ENCODE measurements at regions not wholly inside any gene's neighbourhood (a gene's known extent, or its start where the extent isn't known, plus 50 kb on each side); places are given as distances from the start of the nearest gene placed in this dataset.
A peak's percentile ranks its signal among the peaks of the same experiment; 100 is the strongest.
"Not testable (repeated sequence)": the region's sequence is repeated elsewhere in the genome, so short reads cannot be mapped to it uniquely, and the experiment has no call there.

GRCh38 chr2:186410802-186411201 is 75.3 kb upstream of the ZC3H15 start:
- no peak for DNase-seq (ENCODE audit: low spot score)
- no peaks in the 10 kb centered on the region for H3K9me3 ChIP-seq
- no peak overlapping the region for H3K4me3 ChIP-seq
- TF ChIP-seq, protein P1, sequence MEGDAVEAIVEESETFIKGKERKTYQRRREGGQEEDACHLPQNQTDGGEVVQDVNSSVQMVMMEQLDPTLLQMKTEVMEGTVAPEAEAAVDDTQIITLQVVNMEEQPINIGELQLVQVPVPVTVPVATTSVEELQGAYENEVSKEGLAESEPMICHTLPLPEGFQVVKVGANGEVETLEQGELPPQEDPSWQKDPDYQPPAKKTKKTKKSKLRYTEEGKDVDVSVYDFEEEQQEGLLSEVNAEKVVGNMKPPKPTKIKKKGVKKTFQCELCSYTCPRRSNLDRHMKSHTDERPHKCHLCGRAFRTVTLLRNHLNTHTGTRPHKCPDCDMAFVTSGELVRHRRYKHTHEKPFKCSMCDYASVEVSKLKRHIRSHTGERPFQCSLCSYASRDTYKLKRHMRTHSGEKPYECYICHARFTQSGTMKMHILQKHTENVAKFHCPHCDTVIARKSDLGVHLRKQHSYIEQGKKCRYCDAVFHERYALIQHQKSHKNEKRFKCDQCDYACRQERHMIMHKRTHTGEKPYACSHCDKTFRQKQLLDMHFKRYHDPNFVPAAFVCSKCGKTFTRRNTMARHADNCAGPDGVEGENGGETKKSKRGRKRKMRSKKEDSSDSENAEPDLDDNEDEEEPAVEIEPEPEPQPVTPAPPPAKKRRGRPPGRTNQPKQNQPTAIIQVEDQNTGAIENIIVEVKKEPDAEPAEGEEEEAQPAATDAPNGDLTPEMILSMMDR (IDR thresholded peaks at IDR 0.05) = no peak
- H3K27me3 ChIP-seq = no peaks in the 10 kb centered on the region
- H3K36me3 ChIP-seq = no peaks in the 10 kb centered on the region
- no peaks in the 10 kb centered on the region for H3K4me1 ChIP-seq
- H3K27ac ChIP-seq = no peak overlapping the region

- no peaks in the 10 kb centered on the region for H3K9me3 ChIP-seq
- no peaks in the 10 kb centered on the region for H3K4me1 ChIP-seq
- no peaks in the 10 kb centered on the region for H3K36me3 ChIP-seq
- TF ChIP-seq, protein P1 (IDR thresholded peaks at IDR 0.05) = no peak
- peak; percentile 75 for DNase-seq (ENCODE audit: low spot score)
- no peak overlapping the region for H3K4me3 ChIP-seq
- H3K27me3 ChIP-seq = no peaks in the 10 kb centered on the region
- H3K27ac ChIP-seq = no peak overlapping the region
Observed at GRCh38 chr2:186422226-186422625, 63.8 kb upstream of the ZC3H15 start.

DNA sequence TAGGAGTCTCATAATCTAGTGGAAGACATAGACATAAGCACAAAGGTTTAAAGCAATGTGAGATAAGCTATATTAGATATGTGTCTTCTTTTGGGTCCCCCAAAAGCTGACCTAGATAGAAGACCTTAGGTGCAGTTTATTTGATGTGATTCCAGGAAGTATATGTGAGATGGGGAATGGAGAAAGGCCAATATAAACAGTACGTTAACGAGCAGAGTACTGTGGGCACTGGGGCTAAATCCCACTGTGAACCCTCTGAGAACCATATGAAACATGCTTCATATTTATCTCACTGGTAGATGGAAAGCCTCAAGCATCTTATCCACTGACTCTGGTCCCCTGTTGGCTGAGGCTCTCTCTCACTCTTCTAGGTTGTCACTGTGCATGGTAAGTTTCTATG is 62.6 kb upstream of the ZC3H15 start:
- no peaks in the 10 kb centered on the region for H3K9me3 ChIP-seq
- no peaks in the 10 kb centered on the region for H3K27me3 ChIP-seq
- no peaks in the 10 kb centered on the region for H3K4me1 ChIP-seq
- H3K4me3 ChIP-seq = no peak overlapping the region
- H3K27ac ChIP-seq = no peak overlapping the region
- no peaks in the 10 kb centered on the region for H3K36me3 ChIP-seq
- no peak for DNase-seq (ENCODE audit: low spot score)
- TF ChIP-seq, protein P1 (IDR thresholded peaks at IDR 0.05) = no peak

DNA sequence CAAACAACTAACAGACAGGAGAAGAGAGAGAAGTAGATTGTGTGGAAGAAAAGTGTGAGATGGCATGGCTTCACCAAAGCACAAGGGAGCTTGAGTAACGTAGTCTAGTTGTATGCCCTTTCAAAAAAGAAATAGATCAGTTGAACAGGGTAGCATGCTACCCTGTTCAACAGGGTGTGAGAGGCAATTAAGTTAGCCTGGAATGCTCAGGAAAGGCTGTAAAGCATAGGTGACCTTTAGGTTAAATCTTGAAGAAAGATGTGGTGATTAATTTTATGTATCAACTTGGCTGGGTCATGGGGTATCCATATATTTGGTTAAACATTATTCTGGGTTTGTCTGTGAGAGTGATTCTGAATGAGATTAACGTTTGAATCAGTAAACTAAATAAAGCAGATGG is 61.8 kb upstream of the ZC3H15 start:
- Histone ChIP-seq H3K9me3 (no peaks in the 10 kb centered on the region), H3K4me3 (no peak overlapping the region), H3K27ac (no peak overlapping the region), H3K27me3 (no peaks in the 10 kb centered on the region), H3K4me1 (no peaks in the 10 kb centered on the region), H3K36me3 (no peaks in the 10 kb centered on the region)
- no peak for DNase-seq (ENCODE audit: low spot score)
- TF ChIP-seq, protein P1 (IDR thresholded peaks at IDR 0.05) = no peak

GRCh38 chr2:186425576-186425975 is 60.5 kb upstream of the ZC3H15 start:
- no peaks in the 10 kb centered on the region for H3K4me1 ChIP-seq
- no peak for DNase-seq (ENCODE audit: low spot score)
- H3K9me3 ChIP-seq = no peaks in the 10 kb centered on the region
- H3K4me3 ChIP-seq = no peak overlapping the region
- H3K27me3 ChIP-seq = no peaks in the 10 kb centered on the region
- no peaks in the 10 kb centered on the region for H3K36me3 ChIP-seq
- TF ChIP-seq, protein P1 (IDR thresholded peaks at IDR 0.05) = no peak
- H3K27ac ChIP-seq = no peak overlapping the region

DNA sequence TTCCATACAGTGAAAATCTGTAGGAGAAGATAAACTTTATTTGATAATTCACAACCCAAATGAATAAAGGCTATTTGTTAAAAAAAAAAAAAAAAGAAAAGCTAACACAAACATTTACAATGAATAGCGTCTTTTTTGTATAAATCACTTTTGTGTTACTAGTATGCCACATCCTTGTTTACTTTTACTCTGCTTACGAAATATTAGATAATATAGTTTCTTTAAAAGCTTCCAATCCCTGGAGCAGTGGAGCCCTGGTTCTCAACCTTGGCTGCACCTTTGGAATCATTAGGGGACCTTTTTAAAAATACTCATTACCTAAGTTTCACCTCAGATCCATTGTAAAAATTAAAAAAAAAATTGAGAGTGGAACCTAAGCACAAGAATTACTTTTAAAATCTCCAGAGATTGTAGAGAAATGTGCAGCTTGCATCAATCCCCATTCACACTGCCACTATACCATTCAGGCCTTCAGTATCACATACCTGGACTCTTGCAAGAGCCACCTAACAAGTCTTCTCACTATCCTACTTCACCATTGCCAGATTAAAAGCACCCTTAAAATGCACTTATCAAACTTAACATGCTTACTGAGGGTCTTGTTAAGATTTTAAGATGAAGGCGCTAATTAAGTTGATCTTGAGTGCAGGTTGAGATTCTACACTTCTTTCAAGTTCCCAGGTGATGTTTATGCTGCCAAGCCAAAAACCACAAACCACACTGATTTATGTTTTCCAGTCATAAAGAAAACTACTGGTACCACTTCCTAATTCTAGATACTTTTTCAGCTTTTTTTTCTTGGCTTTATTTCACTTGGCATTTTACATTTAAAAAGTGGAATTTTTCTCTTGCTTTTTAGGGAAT is 59.7 kb upstream of the ZC3H15 start:
- H3K4me3 ChIP-seq = no peak overlapping the region
- TF ChIP-seq, protein P1 (IDR thresholded peaks at IDR 0.05) = no peak
- no peak for DNase-seq (ENCODE audit: low spot score)
- no peaks in the 10 kb centered on the region for H3K27me3 ChIP-seq
- H3K36me3 ChIP-seq = no peaks in the 10 kb centered on the region
- no peak overlapping the region for H3K27ac ChIP-seq
- H3K4me1 ChIP-seq = no peaks in the 10 kb centered on the region
- no peaks in the 10 kb centered on the region for H3K9me3 ChIP-seq

DNA sequence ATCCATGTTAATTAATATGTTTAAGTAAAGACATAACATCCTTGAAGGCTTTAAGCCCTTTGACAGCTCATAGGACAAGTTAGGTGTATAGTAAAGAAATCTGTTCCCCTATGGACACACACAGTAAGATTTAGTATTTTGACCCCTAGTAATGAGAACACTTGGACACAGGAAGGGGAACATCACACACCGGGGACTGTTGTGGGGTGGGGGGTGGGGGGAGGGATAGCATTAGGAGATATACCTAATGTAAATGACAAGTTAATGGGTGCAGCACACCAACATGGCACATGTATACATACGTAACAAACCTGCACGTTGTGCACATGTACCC is 59.1 kb upstream of the ZC3H15 start:
- H3K9me3 ChIP-seq; DNase-seq (ENCODE audit: low spot score); H3K36me3 ChIP-seq; H3K4me1 ChIP-seq; H3K27ac ChIP-seq; H3K27me3 ChIP-seq; H3K4me3 ChIP-seq: not testable (repeated sequence)
